COLO668 (cell line): ENCODE measurements at regions not wholly inside any gene's neighbourhood (a gene's known extent, or its start where the extent isn't known, plus 50 kb on each side); places are given as distances from the start of the nearest gene placed in this dataset.

Experiments used
- DNase-seq: peaks from one replicate; lab custom pipeline; 2025; ENCODE audit not compliant: unreplicated experiment; lab: John Stamatoyannopoulos, UW

DNA sequence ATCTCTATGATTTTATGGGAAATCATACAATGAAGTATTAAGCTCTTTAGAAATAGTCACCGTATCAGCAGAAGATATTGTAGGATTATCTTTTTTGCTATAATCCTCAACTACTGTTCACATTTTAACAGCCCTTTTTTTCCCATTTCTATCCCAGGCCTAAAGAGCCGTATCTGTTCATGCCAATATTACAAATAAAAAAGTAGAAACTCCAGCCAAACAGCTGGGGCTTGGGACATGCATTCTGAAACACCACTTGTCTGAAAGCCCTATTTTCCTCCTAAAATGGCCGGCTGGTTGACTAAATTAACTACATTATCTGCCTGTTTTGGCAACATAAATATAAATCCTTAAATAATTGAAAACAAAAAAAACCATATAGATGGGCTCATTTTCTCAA is 477.8 kb downstream of the CDH2 start:
- no peak for DNase-seq

DNA sequence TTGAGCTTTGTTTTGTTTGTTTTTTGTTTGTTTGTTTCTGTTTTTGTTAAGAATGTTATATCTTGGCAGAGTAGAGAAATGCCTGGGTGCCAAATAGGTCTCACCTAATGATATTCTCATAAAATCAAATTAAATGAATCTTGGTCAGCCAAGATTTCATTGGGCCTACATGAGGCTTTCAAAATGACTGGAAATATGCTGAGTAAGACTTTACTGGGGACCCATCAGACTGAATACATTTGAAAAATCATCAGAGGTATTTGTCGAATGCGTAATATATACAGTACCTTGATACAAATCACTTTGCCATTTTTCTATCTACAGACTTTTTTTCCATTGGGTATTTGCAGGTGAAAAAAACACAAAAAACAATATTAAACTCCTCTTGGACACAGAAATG is 480.8 kb downstream of the CDH2 start:
- no peak for DNase-seq

DNA sequence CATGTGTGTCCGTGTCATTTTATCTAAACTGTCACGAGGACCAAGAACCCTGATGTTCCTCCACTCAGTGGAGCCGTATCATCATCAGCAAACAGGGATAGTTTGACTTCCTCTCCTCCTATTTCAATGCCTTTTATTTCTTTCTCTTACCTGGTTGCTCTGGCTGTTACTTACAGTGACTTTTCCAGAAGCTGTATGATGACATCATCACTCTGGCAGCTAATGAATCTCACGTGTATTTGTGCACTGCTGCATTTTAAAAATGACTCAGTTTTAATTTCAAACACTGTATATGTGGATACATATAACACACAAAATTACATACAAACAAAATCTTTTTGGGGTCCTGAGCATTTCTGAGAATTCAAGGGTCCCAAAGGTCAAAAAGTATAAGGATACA is 481.4 kb downstream of the CDH2 start:
- no peak for DNase-seq

DNA sequence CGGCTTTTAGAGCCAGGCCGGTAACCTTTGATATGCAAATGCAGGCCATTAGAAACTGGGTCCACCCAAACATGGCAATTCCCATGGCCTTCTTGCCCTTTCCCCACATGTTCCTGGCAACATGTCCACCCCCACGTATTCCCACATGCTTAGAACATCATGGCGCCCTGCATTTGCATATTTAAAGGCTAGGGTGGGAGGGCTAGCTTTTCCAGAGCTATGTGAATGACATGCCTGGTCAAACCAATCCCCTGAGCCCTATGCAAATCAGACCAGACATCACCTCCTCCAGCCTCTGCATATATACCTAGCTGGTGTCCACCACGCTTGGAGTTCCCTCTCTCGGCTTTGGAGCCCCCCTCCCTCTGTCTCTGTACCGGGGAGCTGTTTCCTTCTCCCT is 481.9 kb downstream of the CDH2 start:
- DNase-seq, result no peak

DNA sequence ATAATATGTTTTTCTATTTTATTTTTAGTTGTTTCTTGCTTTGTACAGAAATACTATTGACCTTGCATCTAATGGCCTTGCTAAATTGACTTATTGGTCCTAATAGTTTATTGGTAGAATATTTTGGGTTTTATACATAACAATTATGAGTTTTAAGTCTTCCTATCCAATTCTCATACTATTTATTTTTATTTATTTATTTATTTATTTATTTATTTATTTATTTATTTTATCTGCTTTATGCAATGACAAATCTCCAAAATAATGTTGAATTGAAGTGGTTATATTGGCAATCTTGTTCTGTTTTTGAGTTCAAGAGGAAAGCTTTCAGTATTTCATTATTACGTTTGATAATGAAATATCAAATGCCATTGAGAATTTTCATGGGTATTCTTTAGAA is 488.3 kb downstream of the CDH2 start:
- no peak for DNase-seq

DNA sequence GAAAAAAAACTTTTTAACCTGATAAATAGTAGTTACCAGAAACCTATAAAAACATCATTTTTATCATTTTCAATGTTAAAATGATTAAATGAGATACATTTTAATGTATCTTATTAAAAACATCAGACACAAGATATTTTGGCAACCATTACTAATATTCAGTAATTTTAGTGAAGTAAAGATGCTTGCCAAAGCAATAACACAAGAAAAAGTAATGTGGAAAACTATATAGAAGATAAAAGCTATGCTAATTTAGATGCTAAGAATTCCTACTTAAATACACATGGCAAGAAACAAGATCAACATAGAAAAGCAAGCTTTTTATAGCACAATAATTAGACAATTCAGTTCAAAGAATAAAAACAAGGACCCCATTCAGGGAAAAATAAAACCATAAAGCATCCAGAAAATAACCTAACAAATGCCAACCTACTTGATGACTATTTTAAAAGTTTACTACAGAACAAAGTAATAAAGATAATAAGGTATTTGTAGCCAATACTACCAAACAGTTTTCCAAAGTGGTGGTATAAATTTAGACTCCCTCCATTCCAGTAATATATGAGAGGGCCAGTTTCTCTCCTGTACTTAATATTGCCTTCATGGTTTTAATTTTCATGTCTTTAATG is 489.5 kb downstream of the CDH2 start:
- no peak for DNase-seq

DNA sequence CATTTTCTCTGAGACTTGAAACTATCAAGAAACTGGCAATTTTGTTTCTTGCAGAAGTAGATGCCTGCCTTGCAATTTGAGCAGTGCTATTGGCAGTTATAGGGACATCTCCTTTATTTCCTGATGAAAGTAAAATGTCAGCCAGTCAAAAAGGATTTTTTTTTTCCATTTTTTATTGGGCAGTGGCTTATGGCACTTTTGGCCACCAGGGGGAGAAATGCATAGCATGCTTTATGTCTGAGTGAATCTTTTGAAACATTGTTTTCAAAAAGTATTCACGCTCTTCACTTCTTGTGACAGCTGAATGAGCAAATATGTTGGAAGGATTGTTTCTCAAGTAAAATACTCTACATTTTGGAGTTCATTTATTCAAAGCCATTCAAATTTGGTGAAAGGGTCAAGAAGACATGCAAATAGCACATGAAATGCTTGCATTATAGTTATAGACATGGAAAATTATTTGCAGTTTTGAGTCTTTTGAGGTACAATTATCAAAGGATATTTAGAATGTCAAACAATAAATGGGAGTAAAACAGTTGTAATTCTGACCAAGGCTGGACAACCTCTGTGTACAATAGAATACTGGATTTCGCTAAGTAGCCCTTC is 491.0 kb downstream of the CDH2 start:
- DNase-seq, result peak; percentile 47

DNA sequence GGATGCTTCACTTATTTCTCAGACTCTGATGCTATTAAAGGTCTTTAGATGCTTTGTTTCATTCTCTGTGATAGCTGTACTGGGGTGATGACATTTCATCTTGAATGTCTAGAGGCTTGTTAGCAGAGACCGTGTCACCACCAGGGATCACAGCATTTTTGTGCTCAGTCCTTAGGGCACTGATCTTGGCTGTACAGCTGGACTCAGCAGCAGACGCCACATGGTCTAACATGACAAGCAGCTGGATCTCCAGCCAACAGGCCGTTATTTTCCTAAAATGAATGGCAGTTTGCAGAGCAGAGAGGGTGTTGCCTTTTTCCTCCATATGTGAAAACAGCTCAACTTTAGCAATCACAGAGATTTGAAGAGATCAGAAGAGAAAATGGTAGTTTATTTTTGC is 491.8 kb downstream of the CDH2 start:
- no peak for DNase-seq

DNA sequence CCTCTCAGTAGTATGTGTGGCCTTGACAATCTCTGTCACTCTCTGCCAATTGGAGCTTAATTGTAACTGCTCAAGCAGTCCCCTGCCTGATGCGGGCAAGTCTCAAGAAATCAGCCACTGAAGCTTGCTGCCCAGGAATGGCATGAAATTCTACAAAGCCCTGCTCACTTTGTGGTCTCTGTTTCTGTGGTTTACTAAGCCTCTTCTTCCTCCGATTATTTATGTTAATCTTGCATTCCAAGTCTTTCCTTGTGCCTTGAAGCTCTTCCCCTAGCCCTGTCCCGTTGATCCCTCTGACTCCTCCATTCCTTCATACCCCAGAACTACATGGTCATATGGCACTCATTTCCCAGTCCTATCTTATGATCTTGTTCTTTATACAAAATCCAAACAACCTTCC is 489.3 kb upstream of the CHST9 start:
- DNase-seq, result no peak

DNA sequence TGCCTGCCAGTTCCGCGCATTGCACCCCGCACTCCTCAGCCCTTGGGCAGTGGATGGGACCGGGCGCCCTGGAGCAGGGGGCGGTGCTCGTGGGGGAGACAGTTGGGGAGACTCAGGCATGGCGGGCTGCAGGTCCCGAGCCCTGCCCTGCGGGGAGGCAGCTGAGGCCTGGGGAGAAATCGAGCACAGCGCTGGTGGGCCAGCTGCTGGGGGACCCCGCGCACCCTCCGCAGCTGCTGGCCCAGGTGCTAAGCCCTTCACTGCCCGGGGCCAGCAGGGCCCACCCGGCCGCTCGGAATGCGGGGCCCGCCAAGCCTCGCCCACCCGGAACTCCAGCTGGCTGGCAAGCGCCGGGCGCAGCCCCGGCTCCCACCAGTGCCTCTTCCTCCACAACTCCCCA is 488.8 kb upstream of the CHST9 start:
- no peak for DNase-seq

DNA sequence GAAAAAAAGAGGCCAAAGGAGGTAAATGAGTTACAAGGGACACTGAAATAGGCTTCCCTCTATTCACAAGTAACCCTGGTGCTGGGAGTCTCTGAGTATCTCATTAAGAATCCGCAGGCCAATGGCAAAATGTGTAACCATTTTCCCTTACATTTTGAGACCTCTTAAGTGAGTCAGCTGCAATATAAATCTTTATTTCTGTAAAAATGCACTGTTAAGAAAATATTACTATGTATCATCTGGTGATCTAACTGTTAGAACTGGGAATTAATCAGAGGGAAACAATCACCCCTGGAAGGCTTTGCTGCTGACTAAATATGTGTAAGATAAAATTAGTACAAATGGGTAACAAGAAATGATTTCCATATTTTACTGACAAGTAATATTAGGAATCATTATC is 483.1 kb upstream of the CHST9 start:
- DNase-seq, result no peak

DNA sequence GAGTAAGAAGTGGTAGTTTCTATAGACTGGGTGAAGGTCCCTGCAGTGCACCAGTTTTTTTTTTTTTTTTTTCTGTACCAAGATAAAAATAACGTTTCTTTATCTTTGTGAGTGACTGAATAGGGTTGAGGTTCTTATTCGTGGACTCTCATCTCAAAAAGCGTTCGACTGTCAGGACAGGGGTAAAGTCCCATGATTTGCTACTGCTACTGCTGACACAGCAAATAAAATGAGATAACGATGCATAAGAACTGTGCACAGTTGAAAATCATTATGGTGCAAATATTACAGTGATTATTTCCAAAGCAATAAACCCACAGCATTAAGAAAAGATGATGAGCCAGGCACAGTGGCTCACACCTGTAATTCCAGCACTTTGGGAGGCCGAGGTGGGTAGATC is 482.0 kb upstream of the CHST9 start:
- DNase-seq, result no peak

DNA sequence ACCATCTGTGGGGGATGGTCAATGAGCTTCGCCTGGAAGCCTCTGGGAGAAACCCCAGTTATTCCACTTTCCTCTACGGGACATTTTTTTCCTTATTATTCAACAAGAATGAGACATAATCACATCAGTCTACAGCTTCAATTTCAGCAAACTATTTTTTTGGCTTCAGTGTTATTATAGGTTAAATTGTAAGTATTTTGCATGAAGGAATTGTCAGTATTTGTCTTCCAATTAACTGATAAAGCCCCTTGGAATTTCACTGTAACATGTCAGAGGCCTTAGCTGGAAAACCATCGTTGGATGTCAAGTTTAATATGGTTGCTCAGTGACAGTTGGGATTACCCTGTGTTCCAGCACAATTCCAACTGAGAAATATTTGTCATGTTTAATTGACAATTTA is 480.9 kb upstream of the CHST9 start:
- DNase-seq, result no peak

DNA sequence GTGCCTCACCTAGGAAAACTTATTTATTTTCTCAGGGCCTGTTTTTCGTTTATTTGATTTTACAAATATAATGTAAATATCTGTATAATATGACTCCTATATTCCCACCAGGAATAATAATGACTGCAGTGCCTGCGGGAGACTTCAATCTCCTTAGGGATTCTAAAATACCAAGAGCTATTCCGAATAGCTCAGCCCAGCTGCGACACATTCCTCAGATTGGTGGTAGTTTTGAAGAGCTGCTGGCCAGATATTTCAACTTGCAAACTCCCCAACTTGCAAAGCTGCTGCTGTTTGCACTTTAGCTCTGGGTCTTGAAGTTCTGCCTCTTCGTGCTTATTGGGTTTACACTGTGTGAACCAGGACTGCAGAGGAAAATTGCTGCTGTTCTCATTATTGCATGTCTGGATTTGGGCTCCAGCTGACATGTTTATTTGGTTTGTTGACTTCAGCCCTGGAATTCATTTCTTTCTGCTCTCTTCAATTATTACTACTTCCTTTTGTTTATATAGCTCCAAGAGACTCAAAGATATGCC is 480.2 kb upstream of the CHST9 start:
- DNase-seq, result no peak

DNA sequence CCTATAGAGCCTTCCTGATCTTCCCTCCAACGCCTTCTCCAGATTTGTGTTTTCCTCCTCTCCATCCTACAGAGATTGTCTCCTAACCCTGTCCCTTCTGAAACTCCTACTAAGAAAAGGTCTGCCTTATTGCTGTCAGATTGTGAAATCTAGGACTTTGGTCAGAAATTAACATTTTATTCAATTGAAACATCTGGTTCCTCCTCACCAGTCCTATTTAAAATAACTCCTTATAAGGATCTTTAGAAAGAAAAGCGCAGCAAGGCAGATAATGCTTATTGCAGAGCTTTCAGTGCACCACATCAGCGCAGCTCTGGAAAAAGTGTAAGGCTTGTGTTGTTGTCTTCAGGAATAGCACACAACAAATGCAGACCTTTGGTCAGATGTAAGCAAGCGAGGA is 477.8 kb upstream of the CHST9 start:
- DNase-seq, result no peak

DNA sequence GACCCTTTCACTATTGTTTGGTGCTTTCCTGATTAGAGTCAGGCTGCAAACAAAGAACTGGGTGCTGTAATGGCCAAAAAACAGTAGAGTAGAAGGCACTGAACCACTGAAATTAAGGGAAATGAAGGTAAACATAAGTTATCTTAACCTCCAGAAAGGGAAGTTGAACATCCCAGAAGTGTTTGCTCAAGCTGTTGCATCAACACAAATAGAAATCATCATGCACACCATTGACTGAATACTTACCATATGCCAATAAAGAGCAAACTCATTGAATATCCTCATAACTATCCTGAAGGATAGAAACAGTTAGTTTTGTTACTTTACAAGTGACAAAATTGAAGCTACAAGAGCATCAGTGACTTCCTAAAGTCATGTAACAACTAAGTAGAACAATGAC is 477.4 kb upstream of the CHST9 start:
- no peak for DNase-seq

DNA sequence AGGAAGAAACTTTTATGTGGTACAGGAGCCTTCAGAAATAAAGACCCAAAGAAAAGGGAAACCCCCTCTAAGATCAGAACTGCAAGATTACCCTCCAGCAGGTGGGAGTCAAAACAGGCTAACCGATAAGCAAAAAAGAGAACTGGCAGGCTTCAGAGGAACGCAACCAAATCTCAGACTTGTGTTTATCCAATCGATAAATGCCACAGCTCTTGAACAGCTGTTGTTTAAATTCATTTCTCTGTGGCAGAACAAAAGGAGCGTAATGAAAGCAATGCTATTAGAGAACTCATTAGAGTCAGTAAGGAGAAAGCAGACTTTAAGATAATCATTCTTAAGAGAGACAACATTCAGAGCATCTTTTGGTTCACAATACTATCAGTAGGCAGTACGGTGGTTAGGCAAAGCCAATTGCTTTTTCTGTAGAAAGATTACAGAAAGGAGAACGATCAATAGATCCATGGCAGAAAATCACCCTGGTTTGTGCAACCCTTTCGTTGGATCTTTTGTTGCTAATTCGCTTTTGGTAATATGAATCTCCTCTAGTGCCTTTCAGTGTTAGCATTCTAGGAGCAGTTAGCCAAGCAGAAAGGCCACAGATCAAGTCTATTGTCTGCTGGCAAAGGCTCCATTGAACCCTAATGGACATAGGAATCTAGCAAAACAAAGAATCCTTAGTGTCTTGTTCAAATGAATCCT is 476.4 kb upstream of the CHST9 start:
- DNase-seq, result no peak

DNA sequence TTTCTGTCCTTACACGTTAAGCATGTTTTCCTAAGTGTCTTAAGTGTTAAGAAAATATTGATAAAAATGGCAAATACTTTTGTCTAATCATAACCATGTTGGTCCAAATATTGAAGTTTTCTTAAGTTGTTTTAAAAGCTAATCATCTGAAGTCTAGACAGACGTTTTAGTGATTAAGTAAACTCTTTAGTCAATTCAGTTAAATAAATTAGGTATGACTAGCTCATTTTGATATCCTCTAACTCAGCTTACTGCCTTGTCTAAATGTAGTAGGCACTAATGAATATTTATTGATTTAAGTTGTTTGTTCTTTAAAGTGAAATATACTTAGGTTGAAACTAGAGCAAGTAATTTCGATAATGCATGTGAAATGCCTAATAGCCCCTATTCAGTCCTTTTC is 471.8 kb upstream of the CHST9 start:
- DNase-seq, result no peak

DNA sequence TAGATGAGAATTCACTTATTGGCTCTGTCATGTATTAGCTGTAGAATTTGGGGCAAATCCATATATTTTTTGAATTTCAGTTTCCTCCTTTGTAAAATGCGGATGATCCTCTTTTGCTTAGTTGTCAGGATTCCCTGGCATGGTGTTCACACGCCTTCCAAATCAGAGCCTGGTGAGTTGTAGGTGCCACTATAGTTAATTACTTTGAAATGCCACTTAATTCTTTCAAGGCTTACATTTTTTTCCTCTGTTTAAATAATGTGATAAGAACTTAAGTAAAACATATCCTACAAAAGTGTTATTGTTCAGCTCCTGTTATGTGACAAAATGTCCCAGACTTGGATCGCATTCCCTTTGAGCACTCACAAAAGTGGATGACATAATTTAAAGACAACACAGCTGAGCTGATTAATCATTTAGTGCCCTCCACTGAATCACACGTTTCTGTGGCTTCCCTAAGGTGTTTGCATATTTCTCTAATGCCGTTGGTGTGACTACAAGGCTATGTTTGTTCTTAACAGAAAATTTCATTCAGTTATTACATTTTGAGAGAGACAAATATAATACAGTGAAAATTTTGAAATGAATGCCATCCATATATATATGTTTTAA is 471.2 kb upstream of the CHST9 start:
- no peak for DNase-seq

DNA sequence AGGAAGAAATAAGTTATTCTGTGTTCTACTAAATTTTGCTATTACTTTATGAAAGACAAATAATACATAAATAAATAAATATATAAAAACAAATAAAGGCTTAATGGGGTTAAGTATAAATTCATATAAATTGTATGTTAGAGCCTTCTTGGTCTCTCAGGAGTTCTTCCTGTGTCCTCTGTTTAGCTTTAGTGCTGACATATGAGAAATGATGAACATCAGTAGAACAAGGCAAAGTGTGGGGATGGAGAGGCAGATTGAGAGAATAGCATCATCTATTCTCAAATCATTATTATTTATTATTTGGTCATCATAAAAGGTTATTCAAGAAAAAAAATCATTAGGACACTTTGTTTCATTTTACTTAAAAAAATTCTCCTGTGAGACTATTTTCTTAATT is 468.1 kb upstream of the CHST9 start:
- DNase-seq, result no peak

DNA sequence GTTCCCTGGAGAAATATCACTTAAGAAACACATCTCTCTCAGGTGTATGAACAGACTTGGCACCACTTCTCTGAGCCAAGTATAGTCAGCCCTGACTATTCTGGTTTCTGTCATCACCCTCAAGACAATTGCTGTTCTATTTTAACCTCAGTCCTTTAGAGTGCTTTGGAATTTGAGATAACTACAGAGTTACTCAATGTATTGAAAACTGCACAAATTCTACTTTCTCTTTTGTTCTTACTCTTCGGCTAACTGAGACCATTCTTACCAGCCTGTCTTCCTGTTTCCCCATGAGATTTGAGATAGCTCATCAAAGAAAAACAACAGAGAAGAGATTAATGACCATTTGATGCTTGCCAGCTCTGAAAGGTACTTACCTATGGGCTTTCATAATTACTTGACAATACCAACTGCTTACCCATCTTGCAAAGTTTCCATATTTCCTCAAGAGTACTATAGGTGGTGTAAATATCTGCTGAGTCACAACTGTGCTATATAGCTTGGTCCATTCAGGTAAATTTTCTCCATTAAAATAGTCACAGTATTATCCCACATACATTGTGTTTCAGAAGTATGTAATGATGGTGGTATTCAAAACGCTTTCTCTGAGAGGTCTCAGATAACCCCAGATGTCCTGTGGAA is 467.5 kb upstream of the CHST9 start:
- DNase-seq, result no peak

DNA sequence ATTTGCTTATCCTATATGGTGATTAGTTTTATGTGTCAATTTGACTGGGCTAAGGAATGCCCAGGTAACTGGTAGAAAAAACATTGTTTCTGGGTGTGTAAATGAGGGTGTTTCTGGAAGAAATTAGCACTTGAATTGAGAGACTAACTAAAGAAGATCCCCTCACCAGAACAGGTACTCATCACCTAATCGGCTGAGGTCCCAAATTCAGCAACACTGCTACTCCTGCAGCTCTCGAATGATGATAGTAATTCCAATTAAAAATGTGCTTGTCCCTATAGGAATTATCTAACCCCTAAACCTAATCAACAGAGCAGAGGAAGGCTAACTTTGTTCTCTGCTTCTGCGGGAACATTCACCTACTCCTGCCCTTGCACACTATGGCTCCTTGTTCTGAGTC is 464.5 kb upstream of the CHST9 start:
- DNase-seq, result no peak
